Ramos (cell line): ENCODE measurements at regions not wholly inside any gene's neighbourhood (a gene's known extent, or its start where the extent isn't known, plus 50 kb on each side); places are given as distances from the start of the nearest gene placed in this dataset.

ENCODE experiments used
- in situ Hi-C: fragments of 300-500 bp; cut with MboI; formaldehyde crosslinking; loops from one replicate; pipeline ENCODE4 v1.14.3; 2022; ENCODE audit warnings: low sequenced_read_pairs; ENCODE audit not compliant: unreplicated experiment

DNA sequence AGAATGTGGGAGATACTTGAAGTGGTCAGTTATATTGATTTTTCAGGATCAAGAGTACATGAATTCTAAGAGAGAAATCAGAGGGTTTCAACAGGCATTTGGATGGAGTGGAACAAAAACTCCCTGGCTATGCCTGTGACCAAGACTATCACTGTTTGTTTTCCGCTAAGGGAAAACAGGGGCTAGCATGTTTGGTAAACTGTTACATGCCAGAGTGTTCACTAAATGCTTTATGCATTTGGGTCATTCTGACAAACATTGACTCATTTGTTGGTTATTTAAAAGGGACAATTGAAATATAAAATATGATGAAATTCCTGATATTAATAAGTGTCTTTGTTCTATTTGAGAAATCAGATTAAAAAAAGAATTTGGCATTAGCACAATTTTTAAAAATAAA lies 603.9 kb upstream of the KCNMB2 start:
- in situ Hi-C loops = no loop called here

DNA sequence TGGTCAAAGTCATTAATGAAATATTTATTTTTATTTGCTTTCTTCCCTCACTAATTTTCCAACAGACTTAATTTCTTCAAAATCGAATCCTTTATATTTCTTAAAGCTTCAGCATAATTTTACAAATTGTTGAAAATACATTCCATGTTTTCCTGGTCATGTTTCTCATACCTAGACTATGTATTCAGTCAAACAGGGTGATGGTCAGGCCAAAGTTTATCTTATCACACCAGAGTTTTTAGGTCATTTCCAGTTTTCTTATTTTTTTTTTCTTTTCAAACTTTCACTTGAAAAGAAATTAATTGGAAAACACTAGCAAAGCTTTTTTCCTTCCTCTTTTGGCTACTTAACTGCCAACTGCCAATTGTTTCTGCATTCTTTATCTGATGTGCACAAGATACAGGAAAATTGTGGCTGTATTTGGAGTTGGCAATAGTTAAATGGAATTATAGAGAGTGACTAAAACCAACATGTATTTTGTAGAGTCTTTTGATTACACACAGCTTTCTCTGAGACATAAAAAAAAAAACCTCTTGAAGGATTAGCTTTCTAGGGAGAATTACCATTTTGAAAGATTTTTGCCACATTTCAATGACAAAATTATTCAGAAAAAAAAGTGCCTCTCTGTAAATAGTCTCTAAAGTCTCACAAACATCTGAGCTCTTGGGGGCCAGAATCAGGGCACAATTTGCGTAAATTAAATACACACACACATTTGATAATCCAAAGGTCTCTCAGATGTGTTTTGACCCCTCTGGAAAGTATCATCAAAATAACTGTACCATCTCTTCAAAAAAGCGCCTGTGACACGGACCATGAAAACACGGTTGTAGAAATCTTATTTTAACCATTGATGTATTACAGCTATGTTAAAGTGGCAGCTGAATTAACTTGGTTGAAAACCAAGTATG lies 603.2 kb upstream of the KCNMB2 start:
- in situ Hi-C loops = no loop called here

GRCh38 chr3:177934001-177934891 lies 602.0 kb upstream of the KCNMB2 start:
- in situ Hi-C loops = no loop called here

DNA sequence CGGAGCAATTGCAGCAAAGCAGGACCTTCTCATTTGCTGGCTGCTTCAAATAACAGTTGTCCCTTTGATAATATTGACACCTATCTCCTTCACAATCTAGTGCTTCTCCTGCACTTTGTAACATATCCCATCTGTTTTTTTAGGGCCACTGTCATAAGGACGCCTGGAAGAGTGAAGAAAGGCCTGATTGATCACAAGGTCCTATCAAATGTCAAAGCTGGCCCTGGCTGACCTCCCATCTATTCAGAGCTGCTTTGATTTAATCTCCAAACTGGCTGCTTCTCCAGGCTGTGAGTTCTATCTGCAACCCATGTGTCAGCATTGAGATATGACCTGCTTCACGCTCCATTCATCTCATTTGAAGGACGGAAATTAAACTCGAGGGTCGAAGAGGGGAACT lies 601.2 kb upstream of the KCNMB2 start:
- in situ Hi-C loops = no loop called here

DNA sequence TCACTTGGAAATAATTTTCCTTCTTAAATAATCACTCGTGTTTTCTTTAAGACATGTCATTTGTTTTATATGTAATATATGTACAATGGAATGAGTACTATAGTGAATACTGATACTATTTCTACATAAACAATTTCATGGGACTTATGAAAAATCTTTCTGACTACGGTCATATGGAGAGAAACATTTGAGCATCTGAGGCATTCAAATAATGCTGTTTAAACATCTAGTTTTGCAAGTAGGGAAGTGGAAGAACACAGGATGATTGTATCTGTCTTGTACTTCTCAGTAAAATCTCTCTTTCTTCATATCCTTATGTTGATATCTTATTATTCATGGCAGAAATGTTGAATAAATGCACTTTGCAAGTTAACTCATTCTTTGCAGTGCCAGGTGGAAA lies 599.5 kb upstream of the KCNMB2 start:
- in situ Hi-C loops = no loop called here

DNA sequence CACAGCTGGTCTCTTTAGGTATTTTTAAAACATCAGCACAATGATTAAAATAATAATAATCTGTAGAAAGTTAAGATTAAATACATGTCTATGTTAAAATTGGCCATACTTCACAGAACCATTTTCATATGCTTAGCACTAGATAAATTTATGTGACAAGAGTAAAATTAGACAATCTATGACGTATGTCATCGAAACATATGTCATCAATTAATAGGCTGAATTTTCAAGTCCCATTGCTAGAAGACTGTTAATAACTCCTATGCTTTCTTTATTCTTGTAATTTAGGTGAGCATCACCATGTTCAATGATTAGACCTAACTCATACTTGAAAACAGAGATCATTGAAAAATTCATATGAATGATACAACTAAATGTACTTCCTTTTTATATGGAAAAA lies 593.3 kb upstream of the KCNMB2 start:
- in situ Hi-C loops = no loop called here

GRCh38 chr3:177944228-177944661 lies 592.0 kb upstream of the KCNMB2 start:
- in situ Hi-C loops = no loop called here

DNA sequence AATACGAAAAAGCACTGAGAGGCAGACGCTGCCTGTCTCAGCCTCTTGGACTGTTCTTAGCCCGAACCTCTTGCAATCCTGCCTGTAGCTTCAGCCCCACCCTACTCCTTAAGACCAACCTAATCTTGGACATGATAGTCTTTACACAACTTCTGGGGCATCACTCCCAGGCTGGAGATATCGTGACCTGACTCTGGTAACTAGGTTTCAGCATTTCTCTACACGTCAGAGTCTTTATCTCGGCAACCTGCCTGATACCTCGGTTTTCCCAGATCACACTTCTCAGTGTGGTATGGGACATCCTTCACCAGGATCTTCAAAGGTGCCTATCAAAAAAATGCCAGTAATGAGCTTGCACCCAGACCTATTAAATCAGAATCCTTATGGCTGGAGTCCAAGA lies 590.2 kb upstream of the KCNMB2 start:
- in situ Hi-C loops = no loop called here

DNA sequence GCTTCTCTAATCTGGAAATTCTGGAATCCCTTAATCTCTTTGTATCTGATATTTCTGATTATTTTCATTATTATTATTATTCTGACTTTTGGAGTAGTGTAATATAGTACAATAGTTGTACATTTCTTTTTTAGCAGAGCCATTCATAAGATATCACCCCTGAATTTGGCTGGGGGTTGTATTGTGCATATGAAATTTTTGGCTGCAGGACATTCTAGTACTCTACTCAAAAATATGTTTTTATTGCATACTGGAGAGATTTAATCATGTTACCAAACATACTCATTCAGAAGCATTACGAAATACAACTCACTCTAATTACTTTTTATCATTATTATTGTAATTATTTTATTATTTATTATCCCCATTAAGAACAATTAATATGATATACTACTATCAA lies 589.7 kb upstream of the KCNMB2 start:
- in situ Hi-C loops = no loop called here

DNA sequence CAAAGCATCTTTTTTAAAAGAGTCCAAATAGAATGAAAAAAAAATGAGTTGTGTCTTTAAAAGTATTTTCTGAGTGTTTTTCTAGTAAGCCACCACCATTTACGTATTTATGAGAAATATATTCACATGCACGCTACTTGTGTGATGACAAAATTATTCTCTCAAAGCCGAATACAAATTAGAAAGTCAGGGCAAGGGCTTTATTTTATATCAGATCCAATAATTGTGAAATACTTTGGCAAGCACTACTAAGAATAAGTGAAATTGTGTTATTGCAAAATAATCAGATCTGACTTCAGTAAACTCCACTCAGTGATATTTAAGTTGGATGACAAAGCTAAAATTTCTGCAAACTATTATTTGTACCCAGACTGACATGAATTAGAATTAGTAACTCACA lies 589.3 kb upstream of the KCNMB2 start:
- in situ Hi-C loops = no loop called here

DNA sequence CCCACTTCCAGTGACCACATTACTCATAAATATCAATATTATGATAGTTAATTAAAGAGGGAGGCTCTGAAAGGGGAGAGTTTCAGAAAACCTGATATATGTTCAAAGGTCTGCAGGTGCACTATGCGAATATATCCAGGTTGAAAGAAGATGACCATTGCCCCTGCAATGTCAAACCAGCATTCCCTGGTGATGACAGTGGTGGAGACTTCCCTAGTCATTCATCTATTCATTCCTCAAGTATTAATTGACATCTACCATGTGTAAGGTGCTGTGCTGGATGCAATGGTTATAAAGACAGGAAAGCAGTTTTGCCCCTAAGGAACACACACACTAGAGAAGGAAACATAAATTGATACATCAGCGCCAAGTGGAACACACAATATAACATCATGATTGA lies 588.3 kb upstream of the KCNMB2 start:
- in situ Hi-C loops = no loop called here

GRCh38 chr3:177948716-177949425 lies 587.4 kb upstream of the KCNMB2 start:
- in situ Hi-C loops = no loop called here

- in situ Hi-C loops = no loop called here
Observed at GRCh38 chr3:177959188-177959587, 577.0 kb upstream of the KCNMB2 start.

- in situ Hi-C loops = no loop called here
Observed at GRCh38 chr3:177960014-177960413, 576.2 kb upstream of the KCNMB2 start.

DNA sequence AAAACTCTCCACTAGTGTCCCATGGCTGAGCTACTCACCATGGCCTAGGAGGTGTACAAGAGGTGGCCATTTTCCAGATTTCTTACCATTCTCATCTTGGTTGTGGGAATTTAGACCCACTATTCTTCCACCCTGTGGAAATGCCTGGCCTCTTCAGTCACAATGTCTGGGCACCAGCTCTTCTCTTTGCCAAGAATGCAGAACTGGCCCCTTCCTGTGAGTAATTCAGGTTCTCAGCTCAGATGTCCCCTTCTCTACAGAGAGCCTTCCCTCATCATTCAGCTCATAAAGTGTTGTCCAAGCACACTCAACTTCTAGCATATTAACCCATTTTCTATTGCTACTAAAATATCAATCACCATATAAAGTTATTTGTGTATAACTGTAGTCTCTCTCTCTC lies 575.5 kb upstream of the KCNMB2 start:
- in situ Hi-C loops = no loop called here

- in situ Hi-C loops = no loop called here
Observed at GRCh38 chr3:177961784-177962183, 574.5 kb upstream of the KCNMB2 start.

DNA sequence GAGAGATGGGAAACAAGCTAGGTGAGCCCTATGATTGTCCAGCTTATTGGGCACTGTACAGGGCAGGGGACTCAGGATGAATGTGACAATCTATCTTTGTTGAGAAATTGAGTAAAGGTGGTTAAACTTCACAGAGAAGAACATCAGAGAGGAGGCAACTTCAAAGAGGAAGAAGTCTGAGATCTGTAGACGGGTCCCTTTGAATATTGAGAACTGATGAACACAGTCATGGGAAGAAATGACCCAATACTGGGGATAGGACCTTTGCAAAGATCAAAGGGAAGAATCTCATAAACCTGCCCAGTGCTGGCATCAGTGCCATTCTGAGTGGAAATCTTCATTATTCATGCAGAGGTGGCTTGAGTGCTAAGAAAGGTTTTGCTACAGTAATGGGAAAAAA lies 569.7 kb upstream of the KCNMB2 start:
- in situ Hi-C loops = no loop called here

DNA sequence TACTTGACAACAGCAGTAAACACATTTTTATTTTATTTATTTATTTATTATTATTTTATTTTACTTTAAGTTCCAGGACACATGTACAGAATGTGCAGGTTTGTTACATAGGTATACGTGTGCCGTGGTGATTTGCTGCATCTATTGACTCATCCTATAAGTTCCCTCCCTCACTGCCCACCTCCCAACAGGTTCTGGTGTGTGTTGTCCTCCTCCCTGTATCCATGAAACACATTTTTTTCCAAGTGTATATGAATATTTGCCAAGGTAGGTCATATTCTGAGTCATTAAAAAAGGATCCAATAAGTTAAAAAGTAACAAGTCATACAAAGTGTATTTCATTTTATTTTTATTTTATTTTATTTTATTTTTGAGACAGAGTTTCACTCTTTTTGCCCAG lies 567.3 kb upstream of the KCNMB2 start:
- in situ Hi-C loops = no loop called here

GRCh38 chr3:177973241-177973840 lies 562.9 kb upstream of the KCNMB2 start:
- in situ Hi-C loops = no loop called here

GRCh38 chr3:177976241-177976640 lies 560.0 kb upstream of the KCNMB2 start:
- in situ Hi-C loops = no loop called here
